ENCODE measurements at regions not wholly inside any gene's neighbourhood (a gene's known extent, or its start where the extent isn't known, plus 50 kb on each side); places are given as distances from the start of the nearest gene placed in this dataset.

- no peak for TF ChIP-seq EZH2 (IDR thresholded peaks at IDR 0.05; ENCODE audit: borderline replicate concordance, low read depth, low read length, severe bottlenecking)
- no peak for TF ChIP-seq CTCF (IDR thresholded peaks at IDR 0.05; ENCODE audit: extremely low read depth in 1 of 2, insufficient read depth in 1 of 2, low read depth in 1 of 2, low read length in 2 of 2)
- TF ChIP-seq POLR2AphosphoS5 (IDR thresholded peaks at IDR 0.05; ENCODE audit: insufficient read depth, low read depth, low read length), result no peak
- TF ChIP-seq MYC (IDR thresholded peaks at IDR 0.05; ENCODE audit: low read depth, low read length), result no peak
- TF ChIP-seq POLR2A (IDR thresholded peaks at IDR 0.05; ENCODE audit: low read depth, low read length), result no peak
- no peak for TF ChIP-seq JUN (IDR thresholded peaks at IDR 0.05; ENCODE audit: borderline replicate concordance, insufficient read depth, insufficient read length, low read depth)
- no peak for TF ChIP-seq GATA2 (IDR thresholded peaks at IDR 0.05; ENCODE audit: insufficient read depth, insufficient read length, low read depth, low read length)
Measured at GRCh38 chr5:60453186-60453976, 246.6 kb downstream of the DEPDC1B start.

All from endothelial cell of umbilical vein (primary cell).